ENCODE measurements at regions not wholly inside any gene's neighbourhood (a gene's known extent, or its start where the extent isn't known, plus 50 kb on each side); places are given as distances from the start of the nearest gene placed in this dataset.

DNA sequence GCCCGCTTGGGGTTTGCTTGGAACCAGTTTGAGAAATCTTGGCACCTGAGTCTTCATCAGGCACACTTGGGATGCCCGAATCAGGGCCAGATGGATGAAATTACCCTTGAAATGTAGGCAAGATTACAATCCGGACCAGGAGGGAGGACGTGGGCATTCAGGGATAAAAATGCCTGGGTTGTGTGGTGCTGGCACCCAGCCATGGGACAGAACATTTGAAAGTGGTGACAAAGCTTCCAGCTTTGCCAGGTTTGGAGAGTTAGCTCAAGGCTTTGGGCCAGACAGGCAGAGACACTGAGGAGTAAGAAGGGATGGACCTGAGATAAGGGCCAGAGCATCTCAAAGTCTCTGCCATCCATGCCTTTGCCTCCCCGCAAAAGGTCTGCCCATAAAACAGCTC lies 182.2 kb downstream of the TTC32 start:
- TF ChIP-seq, protein P1, sequence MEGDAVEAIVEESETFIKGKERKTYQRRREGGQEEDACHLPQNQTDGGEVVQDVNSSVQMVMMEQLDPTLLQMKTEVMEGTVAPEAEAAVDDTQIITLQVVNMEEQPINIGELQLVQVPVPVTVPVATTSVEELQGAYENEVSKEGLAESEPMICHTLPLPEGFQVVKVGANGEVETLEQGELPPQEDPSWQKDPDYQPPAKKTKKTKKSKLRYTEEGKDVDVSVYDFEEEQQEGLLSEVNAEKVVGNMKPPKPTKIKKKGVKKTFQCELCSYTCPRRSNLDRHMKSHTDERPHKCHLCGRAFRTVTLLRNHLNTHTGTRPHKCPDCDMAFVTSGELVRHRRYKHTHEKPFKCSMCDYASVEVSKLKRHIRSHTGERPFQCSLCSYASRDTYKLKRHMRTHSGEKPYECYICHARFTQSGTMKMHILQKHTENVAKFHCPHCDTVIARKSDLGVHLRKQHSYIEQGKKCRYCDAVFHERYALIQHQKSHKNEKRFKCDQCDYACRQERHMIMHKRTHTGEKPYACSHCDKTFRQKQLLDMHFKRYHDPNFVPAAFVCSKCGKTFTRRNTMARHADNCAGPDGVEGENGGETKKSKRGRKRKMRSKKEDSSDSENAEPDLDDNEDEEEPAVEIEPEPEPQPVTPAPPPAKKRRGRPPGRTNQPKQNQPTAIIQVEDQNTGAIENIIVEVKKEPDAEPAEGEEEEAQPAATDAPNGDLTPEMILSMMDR (IDR thresholded peaks at IDR 0.05; ENCODE audit: borderline replicate concordance, control extremely low read depth, extremely low read depth, insufficient read depth, missing control alignments) = no peak
- no peak for DNase-seq (ENCODE audit: low spot score)
- in situ Hi-C loops (cut with MboI; ENCODE audit: low sequenced_read_pairs, unreplicated experiment) = no loop called here

DNA sequence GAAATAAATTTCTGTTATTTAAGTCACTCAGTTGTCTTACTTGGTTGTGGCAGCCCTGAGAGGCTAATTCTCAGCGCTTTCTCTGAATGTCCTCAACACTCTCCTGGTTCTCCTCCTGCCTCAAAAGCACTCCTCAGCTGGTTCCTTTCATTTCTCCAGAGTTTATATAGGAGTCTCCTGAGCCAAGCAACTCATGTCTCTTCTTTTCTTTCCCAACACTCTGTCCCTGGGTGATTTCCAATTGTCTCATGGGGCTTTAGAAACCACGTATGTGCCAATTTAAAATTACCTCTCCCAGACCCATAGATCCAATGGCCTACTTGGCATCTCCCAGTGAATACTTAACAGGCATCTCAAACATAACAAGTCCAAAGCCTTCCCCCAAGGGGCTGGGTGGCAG lies 184.3 kb downstream of the TTC32 start:
- TF ChIP-seq, protein P1 (IDR thresholded peaks at IDR 0.05; ENCODE audit: borderline replicate concordance, control extremely low read depth, extremely low read depth, insufficient read depth, missing control alignments) = no peak
- in situ Hi-C loops (cut with MboI; ENCODE audit: low sequenced_read_pairs, unreplicated experiment) = no loop called here
- no peak for DNase-seq (ENCODE audit: low spot score)

DNA sequence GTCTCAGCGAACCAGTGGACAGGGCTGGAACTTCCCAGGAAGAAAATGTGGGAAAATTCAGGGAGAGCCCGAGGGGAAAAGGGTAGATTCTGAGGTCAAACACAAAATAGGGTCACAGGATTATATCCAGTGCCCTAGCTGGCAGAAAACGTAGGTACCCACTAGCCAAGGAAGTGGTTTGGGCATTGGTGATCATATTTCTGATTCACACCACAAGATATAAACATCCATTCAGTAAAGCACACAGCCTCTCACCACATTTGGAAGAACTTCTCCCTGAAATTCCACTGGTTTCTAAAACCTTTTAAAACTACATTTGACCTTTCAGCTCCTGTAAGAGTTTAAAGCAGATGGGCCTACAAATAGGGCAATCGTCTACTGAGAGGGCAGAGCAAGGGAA lies 186.9 kb downstream of the TTC32 start:
- in situ Hi-C loops (cut with MboI; ENCODE audit: low sequenced_read_pairs, unreplicated experiment) = no loop called here

DNA sequence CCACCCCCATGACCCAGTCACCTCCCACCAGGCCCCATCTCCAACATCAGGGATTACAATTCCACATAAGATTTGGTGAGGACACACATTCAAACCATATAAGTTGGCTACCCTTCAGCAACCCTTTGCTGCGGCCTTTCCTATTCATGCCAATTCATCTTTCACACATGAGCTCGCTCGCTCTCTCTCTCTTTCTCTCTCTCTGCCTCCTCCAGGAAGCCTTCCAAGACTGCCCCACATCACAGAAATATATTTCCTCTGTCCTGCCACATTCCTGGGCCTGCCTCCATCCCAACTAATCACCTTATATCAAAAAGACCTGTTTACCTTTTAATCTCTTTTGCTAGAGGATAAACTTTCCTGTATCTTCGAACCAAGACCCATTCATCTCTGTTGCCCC lies 188.9 kb downstream of the TTC32 start:
- TF ChIP-seq, protein P1 (IDR thresholded peaks at IDR 0.05; ENCODE audit: borderline replicate concordance, control extremely low read depth, extremely low read depth, insufficient read depth, missing control alignments) = no peak
- in situ Hi-C loops (cut with MboI; ENCODE audit: low sequenced_read_pairs, unreplicated experiment) = no loop called here
- no peak for DNase-seq (ENCODE audit: low spot score)

More for the DNA sequence above, 186.9 kb downstream of the TTC32 start:
- TF ChIP-seq, protein P1 (IDR thresholded peaks at IDR 0.05; ENCODE audit: borderline replicate concordance, control extremely low read depth, extremely low read depth, insufficient read depth, missing control alignments) = no peak
- DNase-seq (ENCODE audit: low spot score) = no peak

DNA sequence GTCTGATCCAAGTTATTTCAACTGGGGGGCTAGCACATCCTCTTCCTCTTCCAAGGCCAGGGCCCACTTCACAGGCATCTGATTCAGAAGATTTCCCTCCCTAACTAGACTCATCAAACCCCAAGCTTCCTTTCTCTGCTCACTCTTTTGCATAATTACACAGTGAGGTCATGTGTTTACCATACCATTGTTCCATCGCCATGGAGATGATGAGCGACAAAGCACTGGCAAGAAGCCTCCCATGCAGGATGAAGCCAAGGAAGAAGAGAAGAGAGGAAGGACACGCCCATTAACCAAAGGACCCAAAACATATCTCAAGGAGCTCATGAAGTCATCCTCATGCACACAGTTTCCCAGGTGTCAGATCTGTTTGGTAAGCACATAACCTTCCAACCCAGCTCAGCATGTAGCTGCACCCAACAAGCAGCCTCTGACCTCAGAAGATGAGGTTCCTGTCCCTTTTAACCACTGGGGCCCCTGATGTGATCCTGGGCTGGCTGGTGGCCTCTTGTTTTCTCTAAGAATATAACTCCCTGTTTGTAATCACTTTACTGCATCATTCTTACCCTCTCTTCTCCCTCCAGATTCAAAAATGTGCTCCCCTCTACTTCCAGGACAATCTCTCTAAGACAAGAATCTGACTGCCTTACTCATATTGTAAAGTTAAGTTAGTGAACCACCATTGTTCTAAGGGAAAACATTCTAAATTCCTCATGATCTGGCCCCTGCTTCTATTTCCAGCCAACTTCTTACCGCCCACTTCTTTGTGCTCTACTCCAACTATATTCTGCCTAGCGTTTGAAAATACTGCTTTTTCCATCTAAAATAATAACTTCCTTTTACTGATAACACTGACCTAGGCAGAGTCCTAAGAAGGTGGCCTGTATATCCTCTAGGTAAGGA lies 190.1 kb downstream of the TTC32 start:
- in situ Hi-C loops (cut with MboI; ENCODE audit: low sequenced_read_pairs, unreplicated experiment) = no loop called here
- TF ChIP-seq, protein P1 (IDR thresholded peaks at IDR 0.05; ENCODE audit: borderline replicate concordance, control extremely low read depth, extremely low read depth, insufficient read depth, missing control alignments) = no peak
- no peak for DNase-seq (ENCODE audit: low spot score)

DNA sequence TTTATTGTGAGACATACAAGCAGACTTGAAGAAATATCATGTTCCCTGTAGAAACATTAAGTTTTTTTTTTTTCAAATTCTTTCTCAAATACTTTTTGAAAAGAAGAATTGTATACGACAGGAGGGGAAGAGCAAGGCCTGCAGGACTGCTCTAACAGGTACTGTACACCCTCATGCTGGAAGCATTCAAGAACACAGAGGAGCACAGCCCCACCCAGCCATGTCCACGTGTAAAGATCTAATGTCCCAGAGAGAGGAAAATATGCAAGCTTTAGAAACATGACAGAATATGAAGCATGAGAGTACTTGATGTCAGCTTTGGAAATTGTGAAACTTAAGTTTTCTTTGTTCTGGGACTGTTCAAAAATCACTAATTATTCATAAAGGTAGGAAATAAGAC lies 191.6 kb downstream of the TTC32 start:
- no peak for DNase-seq (ENCODE audit: low spot score)
- TF ChIP-seq, protein P1 (IDR thresholded peaks at IDR 0.05; ENCODE audit: borderline replicate concordance, control extremely low read depth, extremely low read depth, insufficient read depth, missing control alignments) = no peak
- in situ Hi-C loops (cut with MboI; ENCODE audit: low sequenced_read_pairs, unreplicated experiment) = no loop called here
